ENCODE measurements at regions not wholly inside any gene's neighbourhood (a gene's known extent, or its start where the extent isn't known, plus 50 kb on each side); places are given as distances from the start of the nearest gene placed in this dataset.

DNA sequence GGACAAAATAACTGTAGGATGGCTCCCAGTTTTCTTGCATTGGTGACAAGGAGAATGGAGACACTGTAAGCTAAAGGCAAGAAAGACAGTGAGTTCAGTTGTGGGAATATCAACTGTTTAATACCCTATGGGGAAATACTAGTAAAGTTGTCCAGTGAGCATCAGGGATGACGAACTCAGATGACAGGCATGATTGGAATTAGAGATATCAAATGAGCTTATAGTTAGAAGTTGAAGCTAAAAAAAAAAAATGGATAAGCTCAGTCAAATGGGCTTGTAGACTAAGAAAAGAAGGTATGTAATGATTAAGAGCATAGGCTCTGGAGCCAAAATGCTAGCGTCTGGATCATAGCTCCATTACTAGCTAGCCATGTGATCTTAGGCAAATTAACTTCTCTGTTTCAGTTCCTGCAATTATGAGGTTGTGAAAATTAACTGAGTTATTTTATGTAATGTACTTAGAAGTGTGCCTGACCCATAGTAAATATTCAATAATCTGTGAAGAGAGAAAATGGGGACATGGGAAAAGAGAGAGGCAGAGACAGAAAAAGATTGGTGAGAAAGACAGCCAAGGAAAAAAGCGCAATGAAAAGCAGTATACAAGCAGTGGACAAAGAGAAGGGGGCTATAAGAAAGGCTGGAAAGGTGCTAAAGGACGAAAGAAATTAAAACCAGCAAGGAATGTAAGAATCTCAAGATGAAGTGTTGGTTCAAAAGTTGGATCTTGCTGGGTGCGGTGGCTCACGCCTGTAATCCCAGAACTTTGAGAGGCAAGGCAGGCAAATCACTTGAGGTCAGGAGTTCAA, 95.7 kb upstream of the SLC39A10 start:
- 40% methylated on average over 6 of the region's 6 CpGs for WGBS (ENCODE audit: low lambda C conversion rate)
- Histone ChIP-seq H3K4me2 (ENCODE audit: low read depth, low read length) (no peak overlapping the region), H3K36me3 (replicated peaks in 1 of 2; ENCODE audit: control insufficient read depth in 1 of 2, insufficient read depth in 2 of 2, low read length in 2 of 2) (no peaks in the 10 kb centered on the region), H3K4me3 (replicated peaks in 1 of 3; ENCODE audit: insufficient read depth in 1 of 3, low read depth in 2 of 3, low read length in 3 of 3) (no peak overlapping the region), H3K9ac (ENCODE audit: insufficient read depth, low read depth, low read length) (no peak overlapping the region), H3K27ac (ENCODE audit: extremely low read length, insufficient read depth, low read length) (no peak overlapping the region), H3K4me1 (ENCODE audit: insufficient read depth, low read length) (no peaks in the 10 kb centered on the region), H2AFZ (ENCODE audit: low read length) (no peak overlapping the region), H3K79me2 (ENCODE audit: insufficient read depth, low read length) (no peaks in the 10 kb centered on the region), H4K20me1 (ENCODE audit: insufficient read depth, low read length) (no peaks in the 10 kb centered on the region), H3K9me3 (ENCODE audit: low read length) (no peaks in the 10 kb centered on the region), H3K27me3 (ENCODE audit: control insufficient read depth in 1 of 2, insufficient read depth in 2 of 2, low read length in 2 of 2) (peaks cover 0 to 3% of the 10 kb centered on the region in 2 experiments; a peak in 1 of 5 replicates)
- DNase-seq (ENCODE audit: low spot score) (no peak), FAIRE-seq (no peak), ATAC-seq (no peak)
- in situ Hi-C loops (cut with HindIII; ENCODE audit: extremely low pct_ligation_motif_present, low pct_unique_long_range_greater_than_20kb) (no loop called here), intact Hi-C loops (cut with micrococcal nuclease; ENCODE audit: unreplicated experiment) (no loop called here)
- BruUV-seq (replicated peaks) = no TSS peak
- TF ChIP-seq ZNF547 (CRISPR knock-in tag; IDR thresholded peaks at IDR 0.05) = no peak
- no peak for TF ChIP-seq KLF13 (CRISPR knock-in tag; IDR thresholded peaks at IDR 0.05)
- TF ChIP-seq RXRB (CRISPR knock-in tag; IDR thresholded peaks at IDR 0.05; ENCODE audit: borderline replicate concordance) = no peak
- TF ChIP-seq ZSCAN31 (CRISPR knock-in tag; IDR thresholded peaks at IDR 0.05; ENCODE audit: low read depth) = no peak
- no peak for TF ChIP-seq ZSCAN9 (CRISPR knock-in tag; IDR thresholded peaks at IDR 0.05; ENCODE audit: borderline replicate concordance)
- no peak for TF ChIP-seq MED8 (CRISPR knock-in tag; IDR thresholded peaks at IDR 0.05; ENCODE audit: insufficient replicate concordance)
- TF ChIP-seq NR2F2 (IDR thresholded peaks at IDR 0.05; ENCODE audit: borderline replicate concordance, low read depth) = no peak
- TF ChIP-seq, protein P1, sequence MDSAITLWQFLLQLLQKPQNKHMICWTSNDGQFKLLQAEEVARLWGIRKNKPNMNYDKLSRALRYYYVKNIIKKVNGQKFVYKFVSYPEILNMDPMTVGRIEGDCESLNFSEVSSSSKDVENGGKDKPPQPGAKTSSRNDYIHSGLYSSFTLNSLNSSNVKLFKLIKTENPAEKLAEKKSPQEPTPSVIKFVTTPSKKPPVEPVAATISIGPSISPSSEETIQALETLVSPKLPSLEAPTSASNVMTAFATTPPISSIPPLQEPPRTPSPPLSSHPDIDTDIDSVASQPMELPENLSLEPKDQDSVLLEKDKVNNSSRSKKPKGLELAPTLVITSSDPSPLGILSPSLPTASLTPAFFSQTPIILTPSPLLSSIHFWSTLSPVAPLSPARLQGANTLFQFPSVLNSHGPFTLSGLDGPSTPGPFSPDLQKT (CRISPR knock-in tag; IDR thresholded peaks at IDR 0.05; ENCODE audit: borderline replicate concordance) = no peak
- TF ChIP-seq ZNF263 (CRISPR knock-in tag; IDR thresholded peaks at IDR 0.05) = no peak
- TF ChIP-seq, protein P2, sequence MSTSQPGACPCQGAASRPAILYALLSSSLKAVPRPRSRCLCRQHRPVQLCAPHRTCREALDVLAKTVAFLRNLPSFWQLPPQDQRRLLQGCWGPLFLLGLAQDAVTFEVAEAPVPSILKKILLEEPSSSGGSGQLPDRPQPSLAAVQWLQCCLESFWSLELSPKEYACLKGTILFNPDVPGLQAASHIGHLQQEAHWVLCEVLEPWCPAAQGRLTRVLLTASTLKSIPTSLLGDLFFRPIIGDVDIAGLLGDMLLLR (CRISPR knock-in tag; IDR thresholded peaks at IDR 0.05) = no peak
- TF ChIP-seq, protein P3, sequence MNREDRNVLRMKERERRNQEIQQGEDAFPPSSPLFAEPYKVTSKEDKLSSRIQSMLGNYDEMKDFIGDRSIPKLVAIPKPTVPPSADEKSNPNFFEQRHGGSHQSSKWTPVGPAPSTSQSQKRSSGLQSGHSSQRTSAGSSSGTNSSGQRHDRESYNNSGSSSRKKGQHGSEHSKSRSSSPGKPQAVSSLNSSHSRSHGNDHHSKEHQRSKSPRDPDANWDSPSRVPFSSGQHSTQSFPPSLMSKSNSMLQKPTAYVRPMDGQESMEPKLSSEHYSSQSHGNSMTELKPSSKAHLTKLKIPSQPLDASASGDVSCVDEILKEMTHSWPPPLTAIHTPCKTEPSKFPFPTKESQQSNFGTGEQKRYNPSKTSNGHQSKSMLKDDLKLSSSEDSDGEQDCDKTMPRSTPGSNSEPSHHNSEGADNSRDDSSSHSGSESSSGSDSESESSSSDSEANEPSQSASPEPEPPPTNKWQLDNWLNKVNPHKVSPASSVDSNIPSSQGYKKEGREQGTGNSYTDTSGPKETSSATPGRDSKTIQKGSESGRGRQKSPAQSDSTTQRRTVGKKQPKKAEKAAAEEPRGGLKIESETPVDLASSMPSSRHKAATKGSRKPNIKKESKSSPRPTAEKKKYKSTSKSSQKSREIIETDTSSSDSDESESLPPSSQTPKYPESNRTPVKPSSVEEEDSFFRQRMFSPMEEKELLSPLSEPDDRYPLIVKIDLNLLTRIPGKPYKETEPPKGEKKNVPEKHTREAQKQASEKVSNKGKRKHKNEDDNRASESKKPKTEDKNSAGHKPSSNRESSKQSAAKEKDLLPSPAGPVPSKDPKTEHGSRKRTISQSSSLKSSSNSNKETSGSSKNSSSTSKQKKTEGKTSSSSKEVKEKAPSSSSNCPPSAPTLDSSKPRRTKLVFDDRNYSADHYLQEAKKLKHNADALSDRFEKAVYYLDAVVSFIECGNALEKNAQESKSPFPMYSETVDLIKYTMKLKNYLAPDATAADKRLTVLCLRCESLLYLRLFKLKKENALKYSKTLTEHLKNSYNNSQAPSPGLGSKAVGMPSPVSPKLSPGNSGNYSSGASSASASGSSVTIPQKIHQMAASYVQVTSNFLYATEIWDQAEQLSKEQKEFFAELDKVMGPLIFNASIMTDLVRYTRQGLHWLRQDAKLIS (CRISPR knock-in tag; IDR thresholded peaks at IDR 0.05) = no peak
- ChIA-PET CTCF (ENCODE audit: low intra/inter-chr PET ratio, low total read pairs) (no interaction called here), POLR2A (no interaction called here)
